PC-9 (cell line): ENCODE measurements at regions not wholly inside any gene's neighbourhood (a gene's known extent, or its start where the extent isn't known, plus 50 kb on each side); places are given as distances from the start of the nearest gene placed in this dataset.

Experiments
- BruUV-seq: library from RNA; stranded (reverse); fragments of 400-500 nt; replicated peaks from 2 replicates; lab custom pipeline; 2021; lab: Mats Ljungman, UMichigan
- CTCF ChIA-PET: fragments of 300-600 bp; sonication (Branson Sonifier 250); formaldehyde crosslinking; loops from one replicate; lab custom pipeline; 2022; ENCODE audit warnings: antibody characterized with exemption; lab: Charles Lee
- POLR2A ChIA-PET: fragments of 300-600 bp; sonication (Branson Sonifier 250); formaldehyde crosslinking; loops from one replicate; lab custom pipeline; 2022; ENCODE audit warnings: antibody characterized with exemption; ENCODE audit not compliant: unreplicated experiment; lab: Charles Lee
- DNase-seq, 2 experiments: peaks; one replicate each; pipeline versions ENCODE4 v3.0.0 to v3.0.0-alpha.2; 2015 to 2022; ENCODE audit warnings: mixed read lengths in 1 of 2
- H2AFZ ChIP-seq: fragments of 200-600 bp; sonication (generic); 2 replicates; pipeline ENCODE4 v1.8.1; 2017; ENCODE audit warnings: antibody characterized with exemption
- H3F3A ChIP-seq: fragments of 200-600 bp; sonication (generic); 2 replicates; pipeline ENCODE4 v1.8.1; 2017; ENCODE audit warnings: antibody characterized with exemption, mild to moderate bottlenecking, low read depth; ENCODE audit not compliant: insufficient read depth
- H3K27ac ChIP-seq: fragments of 200-600 bp; sonication (generic); 2 replicates; pipeline ENCODE4 v1.6.1; 2016; ENCODE audit warnings: mixed run types
- H3K27me3 ChIP-seq: fragments of 200-600 bp; sonication (generic); 2 replicates; pipeline ENCODE4 v1.6.1; 2016; ENCODE audit warnings: low read depth, mixed run types; ENCODE audit not compliant: insufficient read depth
- H3K36me3 ChIP-seq: fragments of 200-600 bp; sonication (generic); 2 replicates; pipeline ENCODE4 v1.6.1; 2016; ENCODE audit warnings: low read depth, mixed run types
- H3K4me1 ChIP-seq: fragments of 200-600 bp; sonication (generic); replicated peaks from 2 replicates; pipeline ENCODE4 v1.6.1; 2016; ENCODE audit warnings: mixed run types; ENCODE audit not compliant: insufficient read depth
- H3K4me2 ChIP-seq: fragments of 200-600 bp; sonication (generic); 2 replicates; pipeline ENCODE4 v1.6.1; 2017; ENCODE audit warnings: mixed run types
- H3K4me3 ChIP-seq: fragments of 200-600 bp; sonication (generic); 2 replicates; pipeline ENCODE4 v1.6.1; 2016; ENCODE audit warnings: mixed run types
- H3K79me2 ChIP-seq: fragments of 200-600 bp; sonication (generic); 2 replicates; pipeline ENCODE4 v1.6.1; 2017; ENCODE audit warnings: low read depth, mixed run types
- H3K9me2 ChIP-seq: fragments of 200-600 bp; sonication (generic); 2 replicates; pipeline ENCODE4 v1.8.1; 2017; ENCODE audit warnings: mild to moderate bottlenecking; ENCODE audit not compliant: insufficient read depth
- H3K9me3 ChIP-seq: fragments of 200-600 bp; sonication (generic); 2 replicates; pipeline ENCODE4 v1.8.1; 2016; ENCODE audit warnings: low read depth; ENCODE audit not compliant: insufficient read depth
- H4K20me1 ChIP-seq: fragments of 200-600 bp; sonication (generic); 2 replicates; pipeline ENCODE4 v1.8.1; 2017; ENCODE audit not compliant: insufficient read depth
- CTCF ChIP-seq: fragments of 200-600 bp; sonication (generic); conservative IDR thresholded peaks from 2 replicates; pipeline ENCODE4 v1.6.1; 2017; ENCODE audit warnings: mixed run types, antibody characterized with exemption, mild to moderate bottlenecking, moderate library complexity
- EZH2 ChIP-seq: fragments of 200-600 bp; sonication (generic); IDR thresholded peaks from 2 replicates; pipeline ENCODE4 v1.8.0; 2017; ENCODE audit warnings: antibody characterized with exemption, low read depth
- intact Hi-C: fragments of 100-400 bp; cut with micrococcal nuclease; formaldehyde crosslinking; loops from one replicate; pipeline ENCODE4 v1.10.0; 2022; ENCODE audit not compliant: unreplicated experiment

GRCh38 chr7:114196517-114196916, 218.1 kb upstream of the FOXP2 start:
- Histone ChIP-seq H3K9me3 (no peaks in the 10 kb centered on the region), H3K79me2 (no peaks in the 10 kb centered on the region), H3K4me1 (no peaks in the 10 kb centered on the region), H3K36me3 (no peaks in the 10 kb centered on the region), H3K4me3 (no peak overlapping the region), H3F3A (no peaks in the 10 kb centered on the region), H3K27me3 (no peaks in the 10 kb centered on the region), H3K27ac (no peak overlapping the region), H2AFZ (no peak overlapping the region), H4K20me1 (no peaks in the 10 kb centered on the region), H3K4me2 (no peak overlapping the region), H3K9me2 (no peaks in the 10 kb centered on the region)
- ChIA-PET CTCF (no interaction called here), POLR2A (no interaction called here)
- TF ChIP-seq EZH2, result no peak
- intact Hi-C loops, result no loop called here
- BruUV-seq, result no TSS peak
- DNase-seq, result no peak

GRCh38 chr7:114190387-114190786, 224.2 kb upstream of the FOXP2 start:
- Histone ChIP-seq H3K27me3 (no peaks in the 10 kb centered on the region), H3K79me2 (no peaks in the 10 kb centered on the region), H3K4me1 (no peaks in the 10 kb centered on the region), H2AFZ (no peak overlapping the region), H3K36me3 (no peaks in the 10 kb centered on the region), H3K9me2 (no peaks in the 10 kb centered on the region), H3F3A (no peaks in the 10 kb centered on the region), H3K9me3 (no peaks in the 10 kb centered on the region), H3K4me2 (no peak overlapping the region), H3K4me3 (no peak overlapping the region), H3K27ac (no peak overlapping the region), H4K20me1 (no peaks in the 10 kb centered on the region)
- intact Hi-C loops, result no loop called here
- DNase-seq, result no peak
- no TSS peak for BruUV-seq
- POLR2A ChIA-PET, result no interaction called here
- TF ChIP-seq CTCF, result no peak
- no peak for TF ChIP-seq EZH2
- CTCF ChIA-PET, result no interaction called here

GRCh38 chr7:114183311-114184088, 231.1 kb upstream of the FOXP2 start:
- intact Hi-C loops, result no loop called here
- Histone ChIP-seq H3K4me2 (no peak overlapping the region), H3K79me2 (no peaks in the 10 kb centered on the region), H3K4me3 (no peak overlapping the region), H3K9me2 (no peaks in the 10 kb centered on the region), H3K27me3 (no peaks in the 10 kb centered on the region), H4K20me1 (no peaks in the 10 kb centered on the region), H3K9me3 (no peaks in the 10 kb centered on the region), H3K36me3 (no peaks in the 10 kb centered on the region), H3K27ac (no peak overlapping the region), H2AFZ (no peak overlapping the region), H3F3A (no peaks in the 10 kb centered on the region), H3K4me1 (no peaks in the 10 kb centered on the region)
- ChIA-PET POLR2A (no interaction called here), CTCF (no interaction called here)
- BruUV-seq, result no TSS peak
- DNase-seq, result no peak
- TF ChIP-seq CTCF (no peak), EZH2 (no peak)
